HG02623 (cell line): ENCODE measurements at regions not wholly inside any gene's neighbourhood (a gene's known extent, or its start where the extent isn't known, plus 50 kb on each side); places are given as distances from the start of the nearest gene placed in this dataset.

Source experiments
- ATAC-seq: cut with Tn5 transposase; IDR thresholded peaks from one replicate; pipeline ENCODE4 v1.9.1; 2021; ENCODE audit warnings: moderate library complexity; ENCODE audit not compliant: unreplicated experiment

- no peak for ATAC-seq
Measured at GRCh38 chr1:80520949-80521348, 1279.8 kb upstream of the ADGRL2 start.

- ATAC-seq, result no peak
Measured at GRCh38 chr1:80517062-80517461, 1283.7 kb upstream of the ADGRL2 start.

GRCh38 chr1:80509965-80510522 is 1290.7 kb upstream of the ADGRL2 start:
- no peak for ATAC-seq

GRCh38 chr1:80506216-80506615 is 1294.5 kb upstream of the ADGRL2 start:
- no peak for ATAC-seq

GRCh38 chr1:80498673-80499072 is 1302.1 kb upstream of the ADGRL2 start:
- ATAC-seq, result no peak

GRCh38 chr1:80495806-80496205 is 1304.9 kb upstream of the ADGRL2 start:
- no peak for ATAC-seq

GRCh38 chr1:80472145-80472544 is 1328.6 kb upstream of the ADGRL2 start:
- no peak for ATAC-seq

- ATAC-seq, result no peak
Measured at GRCh38 chr1:80468356-80468755, 1332.4 kb upstream of the ADGRL2 start.

- no peak for ATAC-seq
Measured at GRCh38 chr1:80462006-80462405, 1338.7 kb upstream of the ADGRL2 start.

- ATAC-seq, result no peak
Measured at GRCh38 chr1:80457409-80457808, 1343.3 kb upstream of the ADGRL2 start.

- ATAC-seq, result no peak
Measured at GRCh38 chr1:80453775-80454174, 1347.0 kb upstream of the ADGRL2 start.

GRCh38 chr1:80450711-80451110 is 1350.0 kb upstream of the ADGRL2 start:
- ATAC-seq, result no peak

- no peak for ATAC-seq
Measured at GRCh38 chr1:80448081-80448480, 1352.7 kb upstream of the ADGRL2 start.

GRCh38 chr1:80447526-80447925 is 1353.2 kb upstream of the ADGRL2 start:
- no peak for ATAC-seq

GRCh38 chr1:80445033-80445432 is 1355.7 kb upstream of the ADGRL2 start:
- no peak for ATAC-seq

GRCh38 chr1:80444171-80444570 is 1356.6 kb upstream of the ADGRL2 start:
- ATAC-seq, result no peak

GRCh38 chr1:80441664-80442063 is 1359.1 kb upstream of the ADGRL2 start:
- no peak for ATAC-seq

GRCh38 chr1:80436851-80437250 is 1363.9 kb upstream of the ADGRL2 start:
- ATAC-seq, result no peak

- ATAC-seq, result no peak
Measured at GRCh38 chr1:80427881-80428280, 1372.9 kb upstream of the ADGRL2 start.

- ATAC-seq, result no peak
Measured at GRCh38 chr1:80424249-80424648, 1376.5 kb upstream of the ADGRL2 start.

- no peak for ATAC-seq
Measured at GRCh38 chr1:80418134-80418533, 1382.6 kb upstream of the ADGRL2 start.

- no peak for ATAC-seq
Measured at GRCh38 chr1:80417671-80418070, 1383.1 kb upstream of the ADGRL2 start.

- ATAC-seq, result no peak
Measured at GRCh38 chr1:80413969-80414368, 1386.8 kb upstream of the ADGRL2 start.

- no peak for ATAC-seq
Measured at GRCh38 chr1:80410233-80410632, 1390.5 kb upstream of the ADGRL2 start.
